ENCODE measurements at regions not wholly inside any gene's neighbourhood (a gene's known extent, or its start where the extent isn't known, plus 50 kb on each side); places are given as distances from the start of the nearest gene placed in this dataset.

DNA sequence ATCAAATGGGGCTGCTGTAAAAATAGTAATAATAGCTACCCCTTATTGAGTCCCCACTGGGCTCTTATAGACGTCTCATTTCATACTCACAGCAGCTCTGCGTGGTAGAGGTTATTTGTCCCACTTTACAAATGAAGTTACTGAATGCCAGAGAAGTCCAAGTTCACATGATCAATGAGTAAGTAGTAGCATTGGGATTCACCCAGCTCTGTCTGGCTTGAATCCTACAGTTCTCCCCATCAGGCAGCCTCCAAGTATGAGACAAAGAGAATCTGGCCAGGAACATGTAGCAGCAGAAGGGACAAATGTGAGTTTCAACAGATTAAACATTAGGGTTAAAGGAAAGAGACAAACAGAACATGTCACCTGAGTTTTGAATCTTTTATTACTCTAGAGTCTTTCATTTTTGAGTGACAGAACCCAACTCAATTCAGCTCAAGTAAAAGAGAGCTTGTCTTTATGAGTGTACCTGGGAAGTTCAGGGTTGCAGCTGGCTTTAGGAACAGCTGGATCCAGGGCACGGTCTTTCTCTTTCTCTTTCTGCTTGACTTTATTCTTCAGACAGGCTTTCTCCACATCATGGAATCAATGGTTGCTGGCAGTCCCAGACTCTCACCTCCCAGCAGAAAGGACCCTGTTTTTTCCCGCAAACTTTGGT, 64.1 kb upstream of the JDP2 start:
- no peaks in the 10 kb centered on the region for H3K4me1 Mint-ChIP-seq (ENCODE audit: low read depth)
- no peak overlapping the region for H3K4me3 Mint-ChIP-seq
- no peaks in the 10 kb centered on the region for H3K36me3 Mint-ChIP-seq (ENCODE audit: low read depth)
- no peak overlapping the region for H3K27ac Mint-ChIP-seq
- DNase-seq, result no peak
- TF ChIP-seq, protein P1, sequence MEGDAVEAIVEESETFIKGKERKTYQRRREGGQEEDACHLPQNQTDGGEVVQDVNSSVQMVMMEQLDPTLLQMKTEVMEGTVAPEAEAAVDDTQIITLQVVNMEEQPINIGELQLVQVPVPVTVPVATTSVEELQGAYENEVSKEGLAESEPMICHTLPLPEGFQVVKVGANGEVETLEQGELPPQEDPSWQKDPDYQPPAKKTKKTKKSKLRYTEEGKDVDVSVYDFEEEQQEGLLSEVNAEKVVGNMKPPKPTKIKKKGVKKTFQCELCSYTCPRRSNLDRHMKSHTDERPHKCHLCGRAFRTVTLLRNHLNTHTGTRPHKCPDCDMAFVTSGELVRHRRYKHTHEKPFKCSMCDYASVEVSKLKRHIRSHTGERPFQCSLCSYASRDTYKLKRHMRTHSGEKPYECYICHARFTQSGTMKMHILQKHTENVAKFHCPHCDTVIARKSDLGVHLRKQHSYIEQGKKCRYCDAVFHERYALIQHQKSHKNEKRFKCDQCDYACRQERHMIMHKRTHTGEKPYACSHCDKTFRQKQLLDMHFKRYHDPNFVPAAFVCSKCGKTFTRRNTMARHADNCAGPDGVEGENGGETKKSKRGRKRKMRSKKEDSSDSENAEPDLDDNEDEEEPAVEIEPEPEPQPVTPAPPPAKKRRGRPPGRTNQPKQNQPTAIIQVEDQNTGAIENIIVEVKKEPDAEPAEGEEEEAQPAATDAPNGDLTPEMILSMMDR (IDR thresholded peaks at IDR 0.05), result no peak
- no peaks in the 10 kb centered on the region for H3K9me3 Mint-ChIP-seq
- peaks cover 45% of the 10 kb centered on the region for H3K27me3 Mint-ChIP-seq (ENCODE audit: insufficient read depth)

DNA sequence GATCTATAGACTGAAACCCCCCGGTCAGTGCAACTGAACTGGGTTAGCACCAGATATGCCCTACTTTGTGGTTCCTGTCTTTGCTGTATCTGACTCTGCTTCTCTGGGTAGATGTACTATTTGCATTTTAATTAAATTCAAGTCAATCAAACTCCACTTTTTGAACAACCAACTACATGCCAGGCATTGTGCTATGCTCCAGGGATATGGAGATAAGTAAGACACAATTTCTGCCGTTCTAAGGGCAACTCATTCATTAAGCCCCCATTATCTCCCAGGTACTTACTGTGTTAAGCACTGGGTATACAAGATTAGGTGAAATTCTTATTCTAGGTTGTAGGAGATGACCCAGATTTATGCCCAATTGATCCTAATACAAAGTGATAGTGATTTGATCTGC, 62.7 kb upstream of the JDP2 start:
- peaks cover 40% of the 10 kb centered on the region for H3K27me3 Mint-ChIP-seq (ENCODE audit: insufficient read depth)
- TF ChIP-seq, protein P1 (IDR thresholded peaks at IDR 0.05), result no peak
- no peak overlapping the region for H3K27ac Mint-ChIP-seq
- H3K9me3 Mint-ChIP-seq, result no peaks in the 10 kb centered on the region
- H3K36me3 Mint-ChIP-seq (ENCODE audit: low read depth), result no peaks in the 10 kb centered on the region
- DNase-seq, result no peak
- H3K4me1 Mint-ChIP-seq (ENCODE audit: low read depth), result no peaks in the 10 kb centered on the region
- H3K4me3 Mint-ChIP-seq, result no peak overlapping the region

DNA sequence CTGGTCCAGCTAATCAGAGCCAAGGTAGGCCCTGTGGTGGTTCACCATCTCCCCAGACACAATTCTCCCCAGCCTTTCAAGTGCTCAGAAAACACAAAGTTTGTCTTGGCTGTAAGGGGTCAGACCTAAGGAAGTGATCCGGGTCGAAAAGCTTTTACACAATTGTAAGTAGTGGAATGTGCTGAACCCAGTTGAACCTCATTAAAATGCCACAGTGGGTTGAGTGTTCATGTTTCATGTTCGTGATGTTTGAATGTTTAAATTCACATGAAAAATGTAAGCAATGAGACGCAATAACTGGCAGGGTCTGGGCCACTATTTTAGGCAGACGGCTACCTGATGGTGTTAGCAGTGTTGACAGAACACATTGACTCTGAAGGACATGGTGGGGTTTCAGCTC, 60.9 kb upstream of the JDP2 start:
- TF ChIP-seq, protein P1 (IDR thresholded peaks at IDR 0.05), result no peak
- Mint-ChIP-seq H3K36me3 (ENCODE audit: low read depth) (no peaks in the 10 kb centered on the region), H3K4me1 (ENCODE audit: low read depth) (no peaks in the 10 kb centered on the region), H3K27me3 (ENCODE audit: insufficient read depth) (peaks cover 38% of the 10 kb centered on the region), H3K4me3 (no peak overlapping the region), H3K27ac (no peak overlapping the region), H3K9me3 (no peaks in the 10 kb centered on the region)
- no peak for DNase-seq

DNA sequence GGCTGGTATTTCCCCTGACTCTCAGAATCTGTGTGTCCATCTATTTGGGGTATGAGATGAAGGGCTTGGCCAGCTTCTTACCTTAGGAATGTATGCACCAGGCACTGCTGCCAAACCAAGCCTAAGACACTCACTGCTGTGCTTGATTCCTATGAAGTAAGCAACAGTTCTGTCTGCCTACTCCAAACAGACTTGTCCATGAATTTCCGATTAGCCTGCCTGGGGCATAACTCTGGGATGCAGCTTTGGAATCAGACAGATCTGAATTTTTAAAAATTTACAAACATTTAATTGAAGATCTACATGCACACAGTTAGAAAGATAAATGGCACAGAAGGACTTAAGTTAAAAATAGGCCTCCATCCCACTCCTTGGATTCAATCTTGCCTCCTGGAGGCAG, 59.5 kb upstream of the JDP2 start:
- Mint-ChIP-seq H3K9me3 (no peaks in the 10 kb centered on the region), H3K27ac (no peak overlapping the region), H3K36me3 (ENCODE audit: low read depth) (no peaks in the 10 kb centered on the region), H3K4me1 (ENCODE audit: low read depth) (no peaks in the 10 kb centered on the region), H3K4me3 (no peak overlapping the region), H3K27me3 (ENCODE audit: insufficient read depth) (peaks cover 47% of the 10 kb centered on the region)
- DNase-seq, result no peak
- TF ChIP-seq, protein P1 (IDR thresholded peaks at IDR 0.05), result no peak

DNA sequence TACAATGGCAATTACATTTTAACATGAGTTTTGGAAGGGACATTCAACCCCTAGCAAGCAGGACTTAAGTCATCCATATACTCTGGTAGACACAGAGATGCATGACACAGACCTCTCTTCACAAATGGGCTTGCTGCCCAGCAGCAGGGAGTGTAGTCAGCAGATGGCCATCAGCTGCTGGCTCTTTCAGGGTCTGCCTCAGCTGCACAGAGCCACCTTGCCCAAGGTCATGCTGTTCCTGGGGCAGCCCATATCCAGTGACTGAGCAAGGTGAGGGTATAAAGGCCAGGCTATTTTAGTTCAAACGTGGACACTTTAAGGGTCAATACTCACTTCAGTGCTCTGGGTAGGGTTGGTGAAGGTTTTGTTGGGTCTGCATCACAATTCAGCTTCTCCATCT, 58.3 kb upstream of the JDP2 start:
- Mint-ChIP-seq H3K27ac (no peak overlapping the region), H3K4me1 (ENCODE audit: low read depth) (no peaks in the 10 kb centered on the region), H3K9me3 (no peaks in the 10 kb centered on the region), H3K36me3 (ENCODE audit: low read depth) (no peaks in the 10 kb centered on the region), H3K4me3 (no peak overlapping the region), H3K27me3 (ENCODE audit: insufficient read depth) (peaks cover 37% of the 10 kb centered on the region)
- DNase-seq, result no peak
- TF ChIP-seq, protein P1 (IDR thresholded peaks at IDR 0.05), result no peak

Measured in HFFc6 (cell line).